Keratinocyte (primary cell): ENCODE measurements at regions not wholly inside any gene's neighbourhood (a gene's known extent, or its start where the extent isn't known, plus 50 kb on each side); places are given as distances from the start of the nearest gene placed in this dataset.

Experiments used
- CTCF ChIP-seq, 3 experiments: IDR thresholded peaks in 1 of 3; conservative IDR thresholded peaks in 1 of 3; optimal IDR thresholded peaks in 1 of 3; 2 replicates in 2 of 3; 3 replicates in 1 of 3; pipeline versions ENCODE3 to v1.5.1; 2011; ENCODE audit warnings: low read length in 3 of 3, mild to moderate bottlenecking in 3 of 3, moderate library complexity in 2 of 3, control low read depth in 1 of 3, inconsistent platforms in 1 of 3; ENCODE audit not compliant: insufficient read depth in 2 of 3; ENCODE audit errors: extremely low read depth in 1 of 3
- EZH2 ChIP-seq: IDR thresholded peaks from one replicate; pipeline ENCODE4 v1.6.1; 2012; ENCODE audit warnings: inconsistent platforms, mild to moderate bottlenecking, low read length, moderate library complexity

GRCh38 chr5:125281667-125282066 lies 535.2 kb upstream of the ZNF608 start:
- TF ChIP-seq CTCF (optimal IDR thresholded peaks at IDR 0.05 in 1 of 3, IDR thresholded peaks at IDR 0.05 in 1 of 3, conservative IDR thresholded peaks at IDR 0.05 in 1 of 3; ENCODE audit: extremely low read depth in 1 of 3, insufficient read depth in 2 of 3, low read length in 3 of 3) = no peak
- no peak for TF ChIP-seq EZH2
